PC-3 (cell line): ENCODE measurements at regions not wholly inside any gene's neighbourhood (a gene's known extent, or its start where the extent isn't known, plus 50 kb on each side); places are given as distances from the start of the nearest gene placed in this dataset.

Experiments used
- ATAC-seq: fragments of 200-7000 bp; cut with Tn5 transposase; 2 replicates; pipeline ENCODE4 v1.9.1; 2020; ENCODE audit warnings: mild to moderate bottlenecking, moderate library complexity
- BruUV-seq: library from RNA; stranded (reverse); fragments of 400-500 nt; replicated peaks from 2 replicates; lab custom pipeline; 2021; lab: Mats Ljungman, UMichigan
- CTCF ChIA-PET: fragments of 300-600 bp; sonication (Branson Sonifier 250); formaldehyde crosslinking; loops from one replicate; lab custom pipeline; 2022; ENCODE audit warnings: antibody characterized with exemption; lab: Charles Lee
- POLR2A ChIA-PET: fragments of 300-600 bp; sonication (Branson Sonifier 250); formaldehyde crosslinking; loops from one replicate; lab custom pipeline; 2022; ENCODE audit warnings: antibody characterized with exemption; ENCODE audit not compliant: unreplicated experiment; lab: Charles Lee
- DNase-seq: peaks from one replicate; pipeline ENCODE4 v3.0.0-alpha.2; 2015
- H2AFZ ChIP-seq: fragments of 300-600 bp; sonication (generic); 2 replicates; pipeline ENCODE4 v1.6.0; 2016; ENCODE audit warnings: antibody characterized with exemption, low read length
- H3F3A ChIP-seq: fragments of 300-600 bp; sonication (generic); one replicate; pipeline ENCODE4 v1.6.0; 2017; ENCODE audit warnings: antibody characterized with exemption, low read length, control low read depth, mild to moderate bottlenecking; ENCODE audit not compliant: unreplicated experiment
- H3K27ac ChIP-seq: fragments of 300-600 bp; sonication (generic); 2 replicates; pipeline ENCODE4 v1.5.1; 2016; ENCODE audit warnings: mild to moderate bottlenecking, low read length
- H3K27me3 ChIP-seq: fragments of 300-600 bp; sonication (generic); 2 replicates; pipeline ENCODE4 v1.6.1; 2016; ENCODE audit warnings: low read length, mixed read lengths
- H3K36me3 ChIP-seq: fragments of 300-600 bp; sonication (generic); 2 replicates; pipeline ENCODE4 v1.6.1; 2016; ENCODE audit warnings: low read depth, mixed run types, low read length, mixed read lengths
- H3K4me1 ChIP-seq: fragments of 300-600 bp; sonication (generic); 2 replicates; pipeline ENCODE4 v1.5.1; 2016; ENCODE audit warnings: low read length; ENCODE audit not compliant: insufficient read depth
- H3K4me2 ChIP-seq: fragments of 300-600 bp; sonication (generic); 2 replicates; pipeline ENCODE4 v1.6.0; 2016; ENCODE audit warnings: low read length
- H3K4me3 ChIP-seq: fragments of 300-600 bp; sonication (generic); 2 replicates; pipeline ENCODE4 v1.5.1; 2016; ENCODE audit warnings: mild to moderate bottlenecking, low read length, mixed read lengths
- H3K79me2 ChIP-seq: fragments of 300-600 bp; sonication (generic); 2 replicates; pipeline ENCODE4 v1.6.1; 2017; ENCODE audit warnings: low read length, mixed read lengths
- H3K9ac ChIP-seq: fragments of 300-600 bp; sonication (generic); 2 replicates; pipeline ENCODE4 v1.6.0; 2016; ENCODE audit warnings: mild to moderate bottlenecking, low read length
- H3K9me2 ChIP-seq: fragments of 300-600 bp; sonication (generic); replicated peaks from 2 replicates; pipeline ENCODE4 v1.6.1; 2016; ENCODE audit warnings: mixed run types, low read length, mixed read lengths
- H3K9me3 ChIP-seq: fragments of 300-600 bp; sonication (generic); 2 replicates; pipeline ENCODE4 v1.6.1; 2016; ENCODE audit warnings: low read length, mixed read lengths
- H4K20me1 ChIP-seq: fragments of 300-600 bp; sonication (generic); 2 replicates; pipeline ENCODE4 v1.6.1; 2016; ENCODE audit warnings: low read length, mixed read lengths
- EZH2 ChIP-seq: fragments of 300-600 bp; sonication (generic); IDR thresholded peaks from one replicate; pipeline ENCODE4 v1.6.1; 2017; ENCODE audit warnings: antibody characterized with exemption, mild to moderate bottlenecking, low read length; ENCODE audit not compliant: unreplicated experiment
- EZH2phosphoT487 ChIP-seq: fragments of 300-600 bp; sonication (generic); IDR thresholded peaks from 2 replicates; pipeline ENCODE4 v1.6.1; 2018; ENCODE audit warnings: mild to moderate bottlenecking, antibody characterized with exemption, low read length, borderline replicate concordance
- intact Hi-C: fragments of 100-400 bp; cut with micrococcal nuclease; formaldehyde crosslinking; loops from 2 replicates; pipeline ENCODE4 v1.9.0; 2023
- TF ChIP-seq, protein P1 (sequence below): fragments of 300-600 bp; sonication (generic); conservative IDR thresholded peaks from 2 replicates; pipeline ENCODE4 v1.5.1; 2017; ENCODE audit warnings: antibody characterized with exemption, low read depth, mild to moderate bottlenecking, low read length

GRCh38 chr19:56994251-56995017 lies 125.4 kb upstream of the USP29 start:
- Histone ChIP-seq H3K79me2 (no peaks in the 10 kb centered on the region), H3K9me3 (peaks cover 25% of the 10 kb centered on the region), H3K4me3 (no peak overlapping the region), H2AFZ (no peak overlapping the region), H3K9ac (no peak overlapping the region), H4K20me1 (no peaks in the 10 kb centered on the region), H3K36me3 (no peaks in the 10 kb centered on the region), H3K9me2 (no peaks in the 10 kb centered on the region), H3K4me2 (no peak overlapping the region), H3K4me1 (no peaks in the 10 kb centered on the region), H3K27me3 (peaks cover under 1% of the 10 kb centered on the region; the same call in 1 of the 2 replicates), H3K27ac (no peak overlapping the region), H3F3A (no peaks in the 10 kb centered on the region)
- BruUV-seq = no TSS peak
- CTCF ChIA-PET = no interaction called here
- ATAC-seq (no peak), DNase-seq (no peak)
- intact Hi-C loops = no loop called here
- TF ChIP-seq EZH2phosphoT487 (no peak), EZH2 (no peak)
- TF ChIP-seq, protein P1, sequence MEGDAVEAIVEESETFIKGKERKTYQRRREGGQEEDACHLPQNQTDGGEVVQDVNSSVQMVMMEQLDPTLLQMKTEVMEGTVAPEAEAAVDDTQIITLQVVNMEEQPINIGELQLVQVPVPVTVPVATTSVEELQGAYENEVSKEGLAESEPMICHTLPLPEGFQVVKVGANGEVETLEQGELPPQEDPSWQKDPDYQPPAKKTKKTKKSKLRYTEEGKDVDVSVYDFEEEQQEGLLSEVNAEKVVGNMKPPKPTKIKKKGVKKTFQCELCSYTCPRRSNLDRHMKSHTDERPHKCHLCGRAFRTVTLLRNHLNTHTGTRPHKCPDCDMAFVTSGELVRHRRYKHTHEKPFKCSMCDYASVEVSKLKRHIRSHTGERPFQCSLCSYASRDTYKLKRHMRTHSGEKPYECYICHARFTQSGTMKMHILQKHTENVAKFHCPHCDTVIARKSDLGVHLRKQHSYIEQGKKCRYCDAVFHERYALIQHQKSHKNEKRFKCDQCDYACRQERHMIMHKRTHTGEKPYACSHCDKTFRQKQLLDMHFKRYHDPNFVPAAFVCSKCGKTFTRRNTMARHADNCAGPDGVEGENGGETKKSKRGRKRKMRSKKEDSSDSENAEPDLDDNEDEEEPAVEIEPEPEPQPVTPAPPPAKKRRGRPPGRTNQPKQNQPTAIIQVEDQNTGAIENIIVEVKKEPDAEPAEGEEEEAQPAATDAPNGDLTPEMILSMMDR = no peak
- POLR2A ChIA-PET = no interaction called here

GRCh38 chr19:56995303-56995702 lies 124.5 kb upstream of the USP29 start:
- ChIA-PET CTCF (no interaction called here), POLR2A (no interaction called here)
- intact Hi-C loops = no loop called here
- Histone ChIP-seq H3K27ac (no peak overlapping the region), H3F3A (no peaks in the 10 kb centered on the region), H3K4me2 (no peak overlapping the region), H3K27me3 (peaks cover 3% of the 10 kb centered on the region; the same call in 1 of the 2 replicates), H3K4me1 (no peaks in the 10 kb centered on the region), H4K20me1 (no peaks in the 10 kb centered on the region), H3K9ac (no peak overlapping the region), H3K36me3 (no peaks in the 10 kb centered on the region), H3K4me3 (no peak overlapping the region), H3K79me2 (no peaks in the 10 kb centered on the region), H3K9me3 (peaks cover 26% of the 10 kb centered on the region; the same call in 1 of the 2 replicates), H3K9me2 (no peaks in the 10 kb centered on the region), H2AFZ (no peak overlapping the region)
- ATAC-seq (no peak), DNase-seq (no peak)
- TF ChIP-seq, protein P1 = no peak
- TF ChIP-seq EZH2phosphoT487 (no peak), EZH2 (no peak)
- BruUV-seq = no TSS peak

DNA sequence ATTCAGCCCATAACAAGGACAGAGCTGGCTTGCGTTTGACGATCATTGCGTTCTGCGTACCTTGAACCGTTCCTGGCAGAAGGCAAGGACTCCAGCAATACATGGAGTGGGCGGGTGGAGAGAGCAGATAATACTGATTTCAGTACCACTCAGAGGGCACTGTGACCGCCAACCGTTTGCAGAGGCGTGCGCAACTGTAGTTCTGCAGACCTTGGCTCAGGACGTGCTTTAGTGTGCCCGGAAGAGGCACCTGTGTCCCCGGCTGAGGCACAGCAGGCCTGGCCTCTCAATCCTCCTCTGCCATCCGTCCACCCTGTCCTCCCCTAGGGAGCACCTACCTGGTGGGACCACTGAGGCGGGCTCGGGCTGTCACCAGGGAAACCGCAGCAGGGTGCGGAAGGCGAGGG lies 117.6 kb upstream of the USP29 start:
- Histone ChIP-seq H3F3A (no peaks in the 10 kb centered on the region), H3K27me3 (peaks cover 10% of the 10 kb centered on the region; the same call in 1 of the 2 replicates), H3K9me3 (peaks cover 37% of the 10 kb centered on the region), H3K4me2 (no peak overlapping the region), H4K20me1 (no peaks in the 10 kb centered on the region), H2AFZ (no peak overlapping the region), H3K9me2 (no peaks in the 10 kb centered on the region), H3K27ac (no peak overlapping the region), H3K9ac (no peak overlapping the region), H3K4me3 (no peak overlapping the region), H3K79me2 (no peaks in the 10 kb centered on the region), H3K4me1 (no peaks in the 10 kb centered on the region), H3K36me3 (no peaks in the 10 kb centered on the region)
- POLR2A ChIA-PET = no interaction called here
- no TSS peak for BruUV-seq
- CTCF ChIA-PET = no interaction called here
- intact Hi-C loops = no loop called here
- ATAC-seq (no peak), DNase-seq (no peak)
- TF ChIP-seq, protein P1 = no peak
- TF ChIP-seq EZH2 (no peak), EZH2phosphoT487 (no peak)
